Stimulated activated CD4-positive, alpha-beta T cell treated with anti-CD3 and anti-CD28 coated beads, Interleukin-2, amount 100 ng/mL, for 48 hours (primary cell): ENCODE measurements at regions not wholly inside any gene's neighbourhood (a gene's known extent, or its start where the extent isn't known, plus 50 kb on each side); places are given as distances from the start of the nearest gene placed in this dataset.
A peak's percentile ranks its signal among the peaks of the same experiment; 100 is the strongest.
"Not testable (repeated sequence)": the region's sequence is repeated elsewhere in the genome, so short reads cannot be mapped to it uniquely, and the experiment has no call there.

ENCODE experiments used
- DNase-seq, 2 donors: peaks; one replicate each; pipeline ENCODE4 v3.0.0-alpha.2; 2020

DNA sequence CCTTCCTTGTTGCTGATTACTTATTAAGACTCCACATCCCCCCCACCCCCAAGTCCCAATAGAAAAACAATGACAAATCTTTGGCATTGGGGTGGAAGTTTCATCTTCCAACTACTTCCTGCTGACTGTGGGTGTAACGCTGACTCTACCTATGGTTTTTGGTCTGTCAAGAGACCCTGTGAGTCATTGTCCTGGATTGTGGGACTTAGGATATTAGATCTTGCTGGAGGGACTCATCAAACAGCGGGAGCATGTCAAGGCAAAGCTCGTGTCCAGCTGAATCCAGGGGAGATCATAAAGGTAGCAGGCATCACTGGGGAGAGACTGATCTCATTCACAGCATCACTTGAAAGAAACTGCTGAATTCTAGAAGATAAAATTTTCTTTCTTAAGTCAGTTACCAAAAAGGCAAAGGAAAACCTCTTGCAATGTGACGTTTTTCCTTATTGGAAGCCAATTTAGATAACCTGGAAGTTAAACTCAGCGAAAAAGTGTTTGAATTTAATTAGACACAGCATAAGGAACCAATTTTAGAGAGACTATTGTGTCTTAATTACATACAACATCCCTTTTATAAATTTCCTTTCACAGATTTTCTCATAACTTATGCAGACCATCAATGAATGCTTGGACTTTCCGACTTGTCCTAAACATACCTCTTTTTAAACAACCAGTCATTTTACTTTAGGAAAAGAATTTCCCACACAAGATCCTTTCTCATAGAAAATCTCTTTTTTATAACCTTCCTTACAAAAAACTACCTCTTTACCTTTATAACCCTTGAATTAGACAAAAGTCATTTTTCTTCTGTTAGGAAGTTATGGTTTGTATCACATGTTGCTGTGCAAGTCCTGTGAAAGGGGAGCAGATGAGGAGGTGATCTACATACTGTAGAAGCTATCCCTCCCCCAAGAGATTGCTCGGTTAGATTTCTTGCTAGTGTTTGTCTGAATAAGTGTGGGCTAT lies 94.6 kb upstream of the SCAF11 start:
- DNase-seq, result no peak

DNA sequence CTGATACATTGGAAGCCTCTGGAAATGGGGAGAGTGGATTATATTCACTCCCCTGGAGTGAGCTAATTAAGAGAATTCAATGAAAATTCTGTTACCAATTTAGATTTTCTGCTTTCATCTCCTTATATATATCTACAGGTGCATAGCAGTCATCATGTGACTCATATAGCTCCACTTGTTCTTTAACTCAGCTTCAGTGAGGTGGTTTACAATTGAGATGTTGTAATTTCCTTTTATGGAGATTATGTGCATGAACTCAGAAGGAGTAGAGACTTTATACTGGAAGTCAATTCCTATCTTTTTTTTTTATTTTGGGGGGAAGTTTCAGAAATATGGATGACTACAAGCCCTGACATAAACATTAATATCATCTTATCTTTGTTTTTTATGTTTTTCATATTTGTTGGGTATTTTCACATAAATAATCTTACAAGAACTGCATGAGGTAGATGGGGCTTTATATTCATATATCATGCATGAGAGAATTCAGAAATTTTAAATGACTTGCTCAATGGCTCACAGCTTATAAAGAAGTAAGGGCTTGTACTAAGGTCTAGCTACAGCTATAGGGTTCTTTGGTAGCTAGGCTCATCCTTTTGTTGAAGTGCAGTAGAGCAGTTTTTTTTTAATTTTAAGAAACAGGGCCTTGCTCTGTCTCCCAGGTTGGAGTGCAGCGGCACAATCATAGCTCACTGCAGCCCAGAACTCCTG lies 92.3 kb upstream of the SCAF11 start:
- no peak for DNase-seq

DNA sequence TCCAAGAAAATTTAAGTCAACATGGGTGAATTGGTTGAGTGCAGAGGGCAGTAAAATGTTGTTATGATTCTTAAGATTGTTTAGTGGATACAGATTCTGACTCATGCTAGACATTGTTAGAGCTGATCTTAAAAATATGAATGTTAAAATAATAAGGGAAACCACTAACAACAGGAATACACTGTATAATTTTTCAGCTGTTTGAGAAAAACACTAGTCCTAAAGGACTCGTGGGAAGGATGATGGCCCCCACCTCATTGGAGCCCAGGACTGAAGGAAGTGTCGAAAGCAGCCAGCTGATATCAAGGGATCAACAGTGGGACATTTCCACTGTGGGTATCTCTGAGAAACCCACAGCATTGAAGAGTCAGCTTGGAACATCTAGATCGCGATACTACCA lies 82.9 kb upstream of the SCAF11 start:
- DNase-seq, result no peak

DNA sequence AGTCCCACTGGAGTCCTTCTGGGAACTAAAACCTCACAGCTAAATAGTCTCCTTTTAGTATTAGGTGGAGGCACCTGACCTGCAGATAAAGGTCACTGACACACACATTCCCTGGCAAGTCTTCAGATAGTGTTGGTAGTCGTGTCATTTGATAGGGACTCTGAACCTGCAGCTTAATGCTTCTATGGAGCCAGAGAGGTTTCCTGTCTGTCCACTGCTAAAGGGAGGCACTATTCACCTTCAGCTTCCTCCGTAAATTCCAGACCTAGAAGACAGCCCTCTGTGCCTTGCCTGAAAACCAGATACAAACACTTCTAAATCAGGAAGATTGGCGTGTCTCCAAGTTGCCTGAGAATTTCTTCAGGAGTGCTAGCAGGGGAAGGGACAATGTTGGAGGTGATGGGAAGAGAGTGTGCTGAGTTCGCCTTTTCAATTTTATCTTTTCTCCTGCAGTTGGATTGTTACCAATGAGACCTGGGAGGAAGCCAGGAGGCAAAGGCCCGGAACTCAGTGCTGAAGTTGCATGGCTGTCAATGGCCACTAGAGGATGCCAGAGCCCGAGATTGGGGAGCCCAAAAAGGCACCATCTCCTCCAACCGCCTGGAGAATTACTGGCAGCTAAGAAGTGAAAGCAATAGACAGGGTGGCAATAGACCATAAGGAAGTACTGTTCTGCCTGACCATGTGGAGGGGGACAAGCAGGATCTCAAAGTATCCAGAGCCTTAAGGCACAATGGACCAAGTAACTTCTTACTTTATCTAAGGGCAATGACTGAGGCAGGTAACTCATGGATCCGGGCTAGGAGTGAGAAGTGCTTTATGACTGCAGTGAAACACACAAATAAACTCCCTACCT lies 81.6 kb upstream of the SCAF11 start:
- DNase-seq, result peak; percentile 61 to 64

DNA sequence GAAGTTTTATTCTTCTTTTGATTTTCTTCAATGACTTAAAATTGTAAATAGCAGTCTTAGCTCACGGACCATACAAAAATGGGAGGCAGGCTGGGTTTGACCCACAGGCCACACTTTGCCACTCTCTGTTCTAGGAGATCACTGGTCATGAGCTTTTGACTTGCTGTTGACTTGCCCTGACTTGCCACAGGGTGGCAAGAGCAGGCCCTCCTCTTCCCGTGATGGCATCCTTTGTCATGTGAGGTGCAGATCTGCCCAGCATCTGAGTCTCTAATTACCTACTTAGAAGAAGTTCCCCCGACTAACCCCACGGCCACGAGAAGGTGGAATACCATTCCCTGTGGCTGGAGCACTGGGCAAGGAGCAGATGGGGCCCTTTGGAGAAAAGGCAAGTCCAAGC lies 81.0 kb upstream of the SCAF11 start:
- no peak for DNase-seq

DNA sequence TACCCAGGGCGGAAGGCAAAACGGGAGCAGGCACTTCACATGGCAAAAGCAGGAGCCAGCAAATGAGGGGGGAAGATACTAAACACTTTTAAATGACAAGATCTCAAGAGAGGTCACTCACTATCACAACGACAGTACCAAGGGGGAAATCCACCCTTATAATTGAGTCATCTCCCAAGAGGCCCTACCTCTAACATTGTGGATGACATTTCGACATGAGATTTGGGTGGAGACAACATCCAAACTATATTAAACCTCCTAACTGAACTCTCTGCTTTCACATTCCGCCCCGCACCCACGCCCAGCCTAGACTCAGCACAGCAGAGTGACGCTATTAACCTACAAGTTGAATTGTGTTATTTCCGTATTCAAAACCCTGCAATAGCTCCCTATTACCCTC lies 76.7 kb upstream of the SCAF11 start:
- no peak for DNase-seq

DNA sequence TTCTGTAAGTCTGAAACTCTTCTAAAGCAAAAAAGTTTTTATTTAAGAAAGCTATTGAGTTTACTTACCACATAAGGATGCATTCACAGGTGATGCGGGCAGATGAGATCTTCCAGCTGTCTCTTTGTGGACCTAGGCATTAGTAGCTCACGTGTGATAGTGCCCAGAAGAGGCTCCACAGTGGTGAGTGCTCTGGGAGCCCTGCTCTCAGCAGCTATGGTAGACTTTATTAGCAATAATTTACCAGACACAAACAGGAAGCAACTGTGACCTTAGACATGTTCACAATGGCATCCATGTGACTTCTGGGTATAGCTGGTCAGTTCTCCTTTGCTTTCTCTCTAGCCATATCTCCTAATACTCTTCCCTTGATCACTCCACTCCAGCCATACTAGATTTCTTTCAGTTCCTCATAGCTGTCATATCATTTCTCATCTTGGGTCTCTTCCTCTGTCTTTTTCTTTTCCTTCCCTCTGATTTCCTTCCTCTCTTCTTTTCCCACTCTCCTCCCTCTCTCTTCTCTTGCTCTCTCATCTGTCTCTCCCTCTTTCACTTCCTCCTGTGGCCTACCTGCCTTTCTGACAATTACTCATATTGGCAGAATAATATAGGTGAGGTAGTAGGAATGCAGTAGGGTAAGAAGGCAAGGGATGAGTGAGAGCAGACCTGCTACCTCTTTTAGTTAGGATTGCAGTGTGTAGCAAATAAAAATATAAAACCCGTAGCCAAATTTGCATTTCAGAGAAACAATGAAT lies 75.2 kb upstream of the SCAF11 start:
- DNase-seq, result no peak

DNA sequence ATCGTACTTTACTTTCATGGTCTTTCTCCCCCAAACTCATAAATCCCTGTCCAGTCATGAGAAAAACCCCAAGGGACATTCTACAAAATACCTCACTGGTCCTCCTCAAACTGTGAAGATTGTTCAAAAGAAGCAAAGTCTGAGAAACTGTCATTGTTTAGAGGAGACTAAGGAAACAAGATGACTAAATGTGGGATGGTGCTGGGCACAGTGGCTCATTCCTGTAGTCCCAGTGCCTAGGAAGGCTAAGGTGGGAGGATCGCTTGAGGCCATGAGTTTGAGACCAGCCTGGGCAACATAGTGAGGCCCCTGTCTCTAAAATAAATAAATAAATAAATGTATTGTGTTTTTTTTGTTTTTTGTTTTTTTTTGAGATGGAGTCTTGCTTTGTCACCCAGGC lies 74.2 kb upstream of the SCAF11 start:
- DNase-seq, result no peak

DNA sequence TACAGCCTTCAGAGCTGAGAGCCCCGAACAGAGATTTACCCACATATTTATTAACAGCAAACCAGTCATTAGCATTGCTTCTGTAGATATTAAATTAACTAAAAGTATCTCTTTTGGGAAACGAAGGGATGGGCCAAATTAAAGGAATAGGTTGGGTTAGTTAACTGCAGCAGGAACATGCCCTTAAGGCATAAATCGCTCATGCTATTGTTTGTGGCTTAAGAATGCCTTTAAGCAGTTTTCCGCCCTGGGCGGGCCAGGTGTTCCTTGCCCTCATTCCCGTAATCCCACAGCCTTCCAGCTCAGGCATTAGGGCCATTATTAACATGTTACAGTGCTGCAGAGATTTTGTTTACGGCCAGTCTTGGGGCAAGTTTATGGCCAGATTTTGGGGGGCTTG lies 68.3 kb upstream of the SCAF11 start:
- not testable (repeated sequence) for DNase-seq

DNA sequence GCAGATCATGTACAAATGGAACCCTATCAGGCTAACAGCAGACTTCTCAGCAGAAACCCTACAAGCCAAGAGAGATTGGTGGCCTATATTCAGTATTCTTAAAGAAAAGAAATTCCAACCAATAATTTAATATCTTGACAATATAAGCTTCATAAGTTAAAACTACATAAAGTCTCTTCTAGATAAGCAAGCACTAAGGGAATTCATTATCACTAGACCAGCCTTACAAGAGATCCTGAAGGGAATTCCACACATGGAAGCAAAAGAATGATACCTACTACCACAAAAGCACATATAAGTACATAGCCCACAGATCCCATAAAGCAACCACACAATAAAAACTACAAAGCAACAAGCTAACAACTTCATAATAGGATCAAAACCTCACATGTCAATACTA lies 60.4 kb upstream of the SCAF11 start:
- DNase-seq, result no peak

DNA sequence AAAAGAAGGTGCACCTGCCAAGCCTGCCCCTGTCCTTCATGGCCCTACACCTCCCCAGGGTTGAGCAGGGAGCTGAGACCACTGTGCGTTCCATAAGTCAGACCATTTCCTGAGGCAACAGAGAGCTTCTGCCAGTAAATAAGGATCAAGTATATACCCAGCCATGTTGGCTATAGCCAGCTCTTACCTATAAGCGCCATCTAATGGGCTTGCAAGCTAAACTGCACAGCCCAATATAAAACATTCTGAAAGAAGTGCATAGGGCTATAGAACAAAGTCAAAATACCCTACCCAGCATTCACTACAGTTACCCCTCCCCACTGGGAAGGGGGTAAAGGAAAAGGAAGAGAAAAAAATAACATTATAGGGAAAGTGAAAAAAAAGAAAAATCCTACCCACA lies 59.3 kb upstream of the SCAF11 start:
- DNase-seq, result no peak

DNA sequence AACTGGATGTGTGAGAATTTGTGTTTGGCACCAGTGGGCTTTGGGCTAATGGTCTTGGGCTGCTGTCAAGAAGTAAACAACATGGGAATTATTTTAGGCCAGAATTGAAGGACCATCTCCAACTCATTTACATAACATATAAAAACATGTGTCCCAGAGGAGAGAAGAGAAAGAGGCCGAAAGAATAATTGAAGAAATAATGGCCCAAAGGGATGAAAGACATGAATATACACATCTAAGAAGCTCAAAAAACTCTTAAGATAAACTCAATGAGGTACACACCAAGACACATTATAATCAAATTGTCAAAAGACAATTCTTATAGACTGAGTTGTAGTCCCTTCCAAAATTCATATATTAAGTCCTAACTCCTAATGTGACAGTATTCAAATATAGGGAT lies 56.1 kb upstream of the SCAF11 start:
- no peak for DNase-seq

DNA sequence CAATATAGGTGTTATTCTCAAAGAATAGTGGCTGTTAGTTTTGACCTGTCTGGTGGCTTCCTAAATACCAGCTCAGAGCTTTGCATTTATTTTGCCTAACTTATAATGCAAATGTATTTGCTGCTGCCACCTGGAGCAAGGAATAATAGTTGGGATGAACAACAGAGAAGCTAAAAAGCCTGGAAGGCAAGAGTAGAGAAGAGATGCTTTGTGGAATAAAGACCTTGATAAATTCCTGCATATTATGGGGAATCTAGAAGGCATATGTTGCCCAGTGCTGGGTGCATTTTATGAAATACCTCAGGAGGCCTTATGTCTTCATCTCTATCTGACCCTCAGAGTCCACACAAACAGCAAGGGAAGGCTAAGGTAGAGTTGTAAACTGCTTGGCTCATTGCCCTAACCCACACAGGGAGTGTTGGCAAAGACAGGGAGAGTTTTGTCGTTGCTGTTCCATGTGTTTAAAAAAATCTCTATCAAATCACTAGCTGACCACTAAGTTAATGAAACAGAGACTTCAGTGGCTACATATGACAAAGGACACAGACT lies 53.7 kb upstream of the SCAF11 start:
- DNase-seq, result no peak
